NAMALWA (cell line): ENCODE measurements at regions not wholly inside any gene's neighbourhood (a gene's known extent, or its start where the extent isn't known, plus 50 kb on each side); places are given as distances from the start of the nearest gene placed in this dataset.
"Not testable (repeated sequence)": the region's sequence is repeated elsewhere in the genome, so short reads cannot be mapped to it uniquely, and the experiment has no call there.

Source experiments
- DNase-seq: peaks from one replicate; pipeline ENCODE4 v3.0.0-alpha.2; 2015; ENCODE audit warnings: low spot score

GRCh38 chr5:72651109-72651508 lies 143.9 kb upstream of the ZNF366 start:
- no peak for DNase-seq

- no peak for DNase-seq
Measured at GRCh38 chr5:72649449-72649848, 142.2 kb upstream of the ZNF366 start.

GRCh38 chr5:72648480-72648879 lies 141.3 kb upstream of the ZNF366 start:
- DNase-seq, result no peak

- DNase-seq, result no peak
Measured at GRCh38 chr5:72647806-72648205, 140.6 kb upstream of the ZNF366 start.

- DNase-seq, result no peak
Measured at GRCh38 chr5:72646246-72646866, 139.1 kb upstream of the ZNF366 start.

- no peak for DNase-seq
Measured at GRCh38 chr5:72645064-72645846, 138.0 kb upstream of the ZNF366 start.

GRCh38 chr5:72644296-72644695 lies 137.1 kb upstream of the ZNF366 start:
- no peak for DNase-seq

- no peak for DNase-seq
Measured at GRCh38 chr5:72641164-72641563, 134.0 kb upstream of the ZNF366 start.

- DNase-seq, result no peak
Measured at GRCh38 chr5:72637058-72637457, 129.8 kb upstream of the ZNF366 start.

GRCh38 chr5:72636565-72636964 lies 129.4 kb upstream of the ZNF366 start:
- not testable (repeated sequence) for DNase-seq

GRCh38 chr5:72634444-72634843 lies 127.2 kb upstream of the ZNF366 start:
- DNase-seq, result no peak

GRCh38 chr5:72633649-72634048 lies 126.4 kb upstream of the ZNF366 start:
- DNase-seq, result no peak

GRCh38 chr5:72633041-72633445 lies 125.8 kb upstream of the ZNF366 start:
- no peak for DNase-seq

- no peak for DNase-seq
Measured at GRCh38 chr5:72630721-72631120, 123.5 kb upstream of the ZNF366 start.

GRCh38 chr5:72630081-72630480 lies 122.9 kb upstream of the ZNF366 start:
- DNase-seq, result peak; percentile 8

GRCh38 chr5:72628771-72629371 lies 121.7 kb upstream of the ZNF366 start:
- no peak for DNase-seq

- DNase-seq, result no peak
Measured at GRCh38 chr5:72625332-72625731, 118.1 kb upstream of the ZNF366 start.

GRCh38 chr5:72624641-72625236 lies 117.5 kb upstream of the ZNF366 start:
- DNase-seq, result no peak

GRCh38 chr5:72623936-72624335 lies 116.7 kb upstream of the ZNF366 start:
- DNase-seq, result no peak

- no peak for DNase-seq
Measured at GRCh38 chr5:72623323-72623722, 116.1 kb upstream of the ZNF366 start.

- DNase-seq, result no peak
Measured at GRCh38 chr5:72622170-72622760, 115.1 kb upstream of the ZNF366 start.

GRCh38 chr5:72621576-72621975 lies 114.4 kb upstream of the ZNF366 start:
- DNase-seq, result no peak

- no peak for DNase-seq
Measured at GRCh38 chr5:72619677-72620076, 112.5 kb upstream of the ZNF366 start.
